GM12874 (cell line): ENCODE measurements at regions not wholly inside any gene's neighbourhood (a gene's known extent, or its start where the extent isn't known, plus 50 kb on each side); places are given as distances from the start of the nearest gene placed in this dataset.

ENCODE experiments used
- CTCF ChIP-seq: IDR thresholded peaks from 2 replicates; pipeline ENCODE4 v1.5.1; 2011; ENCODE audit warnings: low read depth, mild to moderate bottlenecking, control low read depth, low read length, moderate library complexity; ENCODE audit not compliant: insufficient read depth

- TF ChIP-seq CTCF: no peak
These were observed 171.7 kb downstream of the LSM5 start for GRCh38 chr7:32318300-32319011.

GRCh38 chr7:32316839-32317238 is 173.3 kb downstream of the LSM5 start:
- no peak for TF ChIP-seq CTCF

- no peak for TF ChIP-seq CTCF
These were observed 175.4 kb downstream of the LSM5 start for GRCh38 chr7:32314761-32315160.

- no peak for TF ChIP-seq CTCF
These were observed 188.8 kb downstream of the LSM5 start for GRCh38 chr7:32301427-32301826.

- TF ChIP-seq CTCF: no peak
These were observed 191.0 kb downstream of the LSM5 start for GRCh38 chr7:32299133-32299702.

GRCh38 chr7:32298408-32299132 is 191.6 kb downstream of the LSM5 start:
- no peak for TF ChIP-seq CTCF

GRCh38 chr7:32293833-32294232 is 196.3 kb downstream of the LSM5 start:
- TF ChIP-seq CTCF: no peak
